Stimulated activated CD8-positive, alpha-beta memory T cell treated with anti-CD3 and anti-CD28 coated beads, Interleukin-15, amount 100 ng/mL, for 48 hours (primary cell): ENCODE measurements at regions not wholly inside any gene's neighbourhood (a gene's known extent, or its start where the extent isn't known, plus 50 kb on each side); places are given as distances from the start of the nearest gene placed in this dataset.

Experiments used
- DNase-seq, 2 donors: peaks; one replicate each; pipeline ENCODE4 v3.0.0-alpha.2; 2020; ENCODE audit warnings: low read depth in 2 of 2

DNA sequence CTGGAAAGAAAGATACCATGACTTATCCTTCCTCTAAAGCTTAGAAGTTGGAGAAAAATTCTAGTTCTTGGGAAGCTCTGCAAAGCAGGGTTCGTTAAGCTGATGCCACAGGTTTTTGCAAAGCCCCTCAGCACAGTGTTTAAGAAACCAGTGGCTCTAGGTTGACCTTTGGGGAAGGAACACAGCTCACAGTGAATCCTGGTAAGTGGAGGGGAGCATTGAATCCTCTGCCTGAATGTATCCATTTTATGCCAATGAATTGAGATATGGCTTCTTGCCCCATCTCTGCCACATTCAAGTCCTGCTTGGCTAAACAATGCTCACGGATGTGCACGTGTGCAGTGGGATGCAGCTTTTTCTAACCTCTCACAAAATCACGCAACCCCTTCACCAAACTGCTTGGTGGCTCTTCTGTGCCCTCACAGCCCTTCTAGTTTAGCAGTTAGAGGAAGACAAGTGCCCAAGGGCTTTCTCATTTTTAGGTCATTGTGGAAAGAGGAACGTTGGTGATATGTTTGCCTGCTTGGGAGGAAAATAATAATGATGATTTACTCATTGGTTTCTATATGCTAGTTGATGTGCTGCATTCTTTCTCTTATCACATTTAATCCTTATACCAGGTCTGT is 111.3 kb downstream of the DAD1 start:
- no peak for DNase-seq

DNA sequence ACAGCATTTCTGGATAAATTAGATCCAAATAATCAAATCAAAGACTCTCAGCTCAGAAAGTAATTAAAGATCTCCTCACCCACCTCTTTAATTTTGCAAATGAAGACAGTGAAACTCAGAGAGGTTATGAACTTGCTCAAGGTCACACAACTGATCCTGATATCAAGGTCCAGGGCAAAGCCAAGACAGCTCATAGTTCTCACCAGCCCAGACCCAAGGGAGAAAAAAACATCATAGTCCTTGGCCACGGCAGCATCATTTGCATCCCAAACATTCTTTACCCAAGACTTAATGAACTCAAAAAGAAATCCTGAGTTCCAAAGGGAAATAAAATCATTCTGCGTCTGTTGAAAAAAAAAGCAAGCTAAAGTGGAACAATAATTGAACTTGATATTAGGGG is 112.1 kb downstream of the DAD1 start:
- no peak for DNase-seq

DNA sequence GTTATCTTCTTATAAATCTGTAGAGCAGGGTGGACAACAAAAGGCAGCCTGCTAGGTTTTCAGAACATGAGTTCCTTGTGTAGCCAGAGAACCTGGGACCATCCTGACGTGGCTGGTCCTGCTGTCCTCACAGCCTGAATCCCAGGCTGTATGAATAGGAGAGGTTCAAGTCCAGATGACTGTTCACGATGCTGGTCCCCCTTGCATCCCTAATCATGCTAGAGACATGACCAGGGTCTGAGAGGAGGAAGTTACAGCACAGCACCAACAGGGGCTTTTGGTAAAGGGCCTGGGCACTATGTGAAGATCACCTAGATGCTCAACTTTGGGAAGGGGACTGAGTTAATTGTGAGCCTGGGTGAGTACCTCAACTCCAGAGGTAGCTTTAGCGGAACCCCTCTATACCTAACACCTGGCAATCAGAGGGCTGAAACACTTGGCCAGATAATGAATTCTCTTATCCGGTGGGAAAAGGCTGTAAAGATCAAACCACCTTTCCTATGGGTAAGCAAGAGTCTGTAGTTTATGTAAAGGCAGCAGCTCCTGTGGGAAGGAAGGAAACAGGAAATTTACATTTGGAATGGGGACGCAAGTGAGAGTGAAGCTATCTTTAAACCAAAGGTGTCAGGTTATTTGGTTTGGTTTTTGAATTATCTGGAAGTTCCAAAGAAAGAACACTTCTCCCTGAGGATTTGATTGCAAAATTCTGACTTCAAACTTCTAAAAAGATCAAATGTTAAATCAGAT is 112.8 kb downstream of the DAD1 start:
- no peak for DNase-seq

DNA sequence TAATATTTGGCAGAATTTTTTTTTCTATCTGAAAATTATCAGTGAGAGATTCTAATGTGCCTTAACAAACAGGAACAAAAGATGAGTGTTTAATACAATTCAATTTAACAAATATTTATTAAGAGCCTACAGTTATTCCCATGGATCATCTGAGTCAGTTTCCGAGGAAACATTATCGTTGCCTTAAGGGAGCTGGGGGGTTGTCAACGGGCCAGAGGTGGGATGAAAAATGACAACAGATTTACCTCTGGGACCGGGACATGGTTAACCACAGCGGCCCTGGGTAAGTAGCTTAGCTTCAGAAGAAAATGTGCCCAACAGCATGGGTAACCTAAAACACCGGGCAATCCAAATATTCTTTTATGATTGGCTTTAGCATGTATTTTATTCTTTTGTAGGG is 113.6 kb downstream of the DAD1 start:
- no peak for DNase-seq

DNA sequence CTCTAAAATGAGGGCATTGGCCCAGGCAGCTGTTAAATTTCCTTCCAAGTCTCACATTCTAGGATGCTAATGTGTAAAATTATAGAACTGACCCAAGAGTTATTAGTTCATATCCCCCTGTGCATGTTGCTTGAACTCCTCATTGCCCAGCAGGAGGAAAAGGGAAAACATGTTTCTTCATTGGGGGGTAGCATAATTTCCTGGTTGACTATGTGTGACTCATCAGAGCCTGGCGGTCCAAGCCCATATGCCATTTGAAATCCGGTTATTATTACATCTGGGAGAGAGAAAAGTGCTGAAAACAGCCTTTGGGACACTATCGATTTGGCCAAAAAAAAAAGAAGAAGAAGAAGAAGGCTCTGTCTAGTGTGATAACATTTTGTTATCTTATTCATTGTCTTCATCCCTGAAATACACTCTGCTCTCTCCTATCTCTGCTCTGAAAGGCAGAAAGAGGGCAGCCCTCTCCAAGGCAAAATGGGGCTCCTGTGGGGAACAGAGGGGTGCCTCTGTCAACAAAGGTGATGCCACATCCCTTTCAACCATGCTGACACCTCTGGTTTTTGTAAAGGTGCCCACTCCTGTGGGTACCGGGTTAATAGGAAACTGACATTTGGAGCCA is 114.2 kb downstream of the DAD1 start:
- no peak for DNase-seq

DNA sequence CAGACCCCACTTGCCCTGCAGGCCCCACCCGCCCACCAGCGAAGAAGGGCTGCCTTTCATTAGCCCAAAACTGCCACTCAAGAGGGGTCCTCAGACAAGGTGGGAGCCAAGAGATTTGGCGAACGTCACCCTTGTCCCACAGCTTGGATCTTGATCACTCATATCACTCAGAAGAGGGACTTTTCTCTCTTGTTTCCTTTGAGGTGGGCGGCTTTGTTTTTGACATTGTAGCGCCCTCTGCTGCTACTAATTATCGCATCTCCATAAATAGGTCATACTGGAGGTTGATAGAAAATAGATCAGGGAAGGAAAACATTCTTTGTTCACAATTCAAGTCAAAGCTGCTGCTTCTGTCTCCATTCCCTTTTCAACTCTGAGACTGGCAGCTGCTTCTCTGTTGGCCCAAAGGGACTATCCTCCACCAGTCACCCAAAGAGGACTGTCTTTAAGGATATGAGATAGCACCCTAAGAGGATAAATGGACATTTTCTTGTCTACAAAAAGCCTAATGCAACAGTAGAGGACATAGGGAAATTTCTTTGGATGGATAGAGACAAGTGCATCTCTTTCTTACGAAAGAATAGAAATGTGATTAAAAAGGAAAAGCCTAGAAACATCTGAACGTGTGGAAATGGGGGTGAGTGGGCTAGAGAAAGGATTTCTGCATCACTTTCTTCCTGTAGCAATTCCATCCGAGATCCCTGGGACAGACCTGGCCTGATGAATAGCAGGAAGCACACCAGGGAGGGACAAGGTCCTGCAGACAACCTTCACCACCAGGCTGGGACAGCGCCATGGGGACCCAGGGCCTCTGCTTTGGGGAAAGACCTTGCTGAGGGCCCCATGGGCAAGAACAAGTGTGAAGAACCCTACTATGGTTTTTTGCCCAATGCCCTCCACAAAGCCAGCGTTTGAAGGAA is 115.8 kb downstream of the DAD1 start:
- DNase-seq = no peak

DNA sequence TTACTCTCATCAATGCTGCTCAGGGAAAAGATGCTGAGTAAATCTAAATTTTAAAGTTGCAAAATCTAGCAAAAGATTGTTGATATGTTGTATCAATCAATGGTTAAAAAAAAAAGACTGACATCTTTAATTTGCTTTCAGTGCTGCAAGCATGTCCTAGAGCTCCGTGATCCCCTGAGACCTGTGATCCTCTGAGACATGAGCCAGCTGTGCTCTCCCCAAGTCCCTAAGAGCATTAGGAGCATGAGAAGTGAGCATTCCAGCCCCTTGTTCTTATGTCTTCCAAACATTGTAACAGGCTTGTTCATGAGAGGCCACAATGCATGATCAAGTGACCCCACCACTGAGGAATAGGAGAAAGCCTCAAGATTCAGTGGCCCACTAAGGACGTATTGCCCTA is 116.6 kb downstream of the DAD1 start:
- DNase-seq = no peak

DNA sequence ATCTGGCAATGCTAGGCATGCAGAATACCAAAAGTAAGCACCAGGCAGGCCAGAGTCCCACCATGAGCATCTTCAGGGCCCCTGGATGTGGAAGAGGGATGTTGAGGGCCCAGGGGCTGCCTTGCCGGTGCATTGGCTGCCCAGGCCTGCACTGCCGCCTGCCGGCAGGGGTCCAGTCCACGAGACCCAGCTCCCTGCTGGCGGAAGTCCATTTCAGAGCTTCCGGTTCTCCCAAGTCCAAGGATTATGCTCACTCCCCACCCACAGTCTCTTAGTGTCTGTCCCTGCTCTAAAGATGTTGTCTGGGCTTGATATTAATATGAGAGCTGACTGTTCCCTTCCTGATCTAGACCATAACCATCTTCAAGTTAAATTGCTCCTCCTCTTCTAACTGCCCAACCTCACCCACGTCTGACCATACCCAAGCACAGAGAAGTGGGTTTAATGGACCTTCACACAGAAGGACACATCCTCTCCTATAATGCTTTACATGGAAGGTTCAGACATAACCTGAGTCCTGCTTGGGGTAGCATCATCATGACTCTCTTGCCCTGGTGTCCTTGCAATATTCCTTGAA is 117.4 kb downstream of the DAD1 start:
- no peak for DNase-seq

DNA sequence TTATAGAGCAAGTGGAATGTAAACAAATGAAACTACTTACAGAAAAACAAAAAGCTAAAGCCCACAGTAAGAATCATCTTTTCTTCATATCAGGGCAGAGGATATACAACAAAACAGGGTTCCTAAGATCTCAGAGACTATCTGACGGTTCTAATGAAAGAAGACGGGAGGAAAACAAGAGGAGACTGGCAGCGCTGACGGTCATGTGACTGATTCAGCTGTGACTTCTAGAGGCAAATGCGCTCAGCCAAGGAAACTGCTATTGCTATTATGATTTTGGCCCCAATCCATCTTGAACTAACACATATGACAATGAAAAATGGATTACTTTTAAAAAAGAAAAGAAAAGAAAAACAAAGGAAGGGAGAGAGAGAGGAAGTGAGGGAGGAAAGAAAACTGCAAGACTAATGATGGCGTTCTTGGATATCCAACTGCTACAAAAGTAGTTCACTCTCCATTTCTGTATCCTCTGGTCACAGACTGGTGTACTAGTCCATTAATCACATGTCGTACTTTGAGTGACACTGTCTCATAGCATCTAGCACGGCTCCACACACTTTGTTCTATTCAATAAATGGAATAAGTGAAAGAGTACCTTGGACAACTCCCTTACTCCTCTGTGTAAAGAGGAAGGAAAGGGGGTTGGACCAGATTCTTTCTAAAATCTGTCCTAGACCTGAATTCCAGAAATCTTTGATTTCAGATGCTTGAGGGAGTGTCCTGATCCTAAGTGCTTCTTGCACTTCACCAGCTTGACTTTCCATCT is 119.3 kb downstream of the DAD1 start:
- DNase-seq = no peak

DNA sequence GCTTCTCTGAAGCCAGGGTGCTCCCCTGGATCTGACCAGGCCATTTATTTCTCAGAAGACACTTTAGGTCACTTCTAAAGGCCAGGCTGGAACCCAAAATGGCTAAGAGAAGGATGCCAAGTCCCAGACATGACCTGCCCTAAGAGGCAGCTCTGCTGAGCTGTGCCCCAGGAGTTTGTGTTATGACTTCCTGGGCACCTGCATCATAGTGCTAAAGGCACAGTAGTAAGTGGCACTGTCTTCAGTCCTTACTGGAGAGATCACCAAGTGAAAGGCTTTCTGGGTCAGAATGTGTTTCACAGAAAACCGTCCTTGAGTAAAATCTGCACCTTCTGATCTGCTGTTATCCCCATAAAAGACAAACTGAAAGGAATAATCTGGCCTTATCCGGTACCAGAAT is 120.2 kb downstream of the DAD1 start:
- DNase-seq = no peak

DNA sequence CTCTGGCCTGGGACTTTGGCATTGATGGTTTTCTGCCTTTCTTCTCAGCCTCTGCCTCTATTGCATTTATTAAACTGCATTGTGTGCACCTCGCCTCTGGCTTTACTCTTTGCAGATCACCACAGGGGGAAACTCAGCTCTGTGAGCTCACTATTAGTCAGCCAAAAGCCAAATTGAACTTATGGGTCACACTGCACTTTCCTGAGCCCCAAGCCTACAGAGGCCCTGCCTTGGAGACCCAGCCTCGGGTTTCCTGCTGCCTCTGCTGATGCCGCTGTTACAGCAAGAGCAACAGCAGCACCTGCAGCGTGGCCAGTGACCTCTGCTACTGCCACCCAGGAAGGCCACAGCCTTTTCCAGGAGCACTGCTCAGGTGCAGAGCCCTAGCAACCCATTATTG is 122.5 kb downstream of the DAD1 start:
- no peak for DNase-seq

DNA sequence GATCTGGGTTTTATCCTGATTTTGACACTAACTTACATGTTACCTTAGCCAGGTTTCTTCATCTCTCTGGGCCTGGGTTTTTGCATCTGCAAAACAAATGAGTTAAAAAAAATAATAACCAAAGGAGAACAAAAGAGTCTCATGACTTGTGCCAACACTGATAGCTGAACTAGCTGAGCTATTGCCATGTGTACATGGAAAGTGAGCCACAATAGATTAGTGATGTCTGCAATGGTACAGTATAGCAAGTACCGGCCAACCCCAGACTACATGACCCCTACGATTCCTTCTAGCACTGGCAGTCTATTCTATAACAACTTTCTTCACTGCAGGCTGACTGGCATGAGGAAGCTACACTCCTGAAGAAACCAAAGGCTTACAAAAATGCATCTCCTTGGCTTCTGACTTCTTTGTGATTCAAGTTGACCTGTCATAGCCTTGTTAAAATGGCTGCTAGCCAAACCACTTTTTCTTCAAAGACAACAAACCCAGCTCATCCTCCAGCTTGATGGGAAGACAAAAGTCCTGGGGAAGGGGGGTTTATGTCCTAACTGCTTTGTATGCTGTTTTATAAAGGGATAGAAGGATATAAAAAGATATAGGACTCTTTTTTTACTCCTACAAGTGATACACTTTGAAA is 123.7 kb downstream of the DAD1 start:
- no peak for DNase-seq

DNA sequence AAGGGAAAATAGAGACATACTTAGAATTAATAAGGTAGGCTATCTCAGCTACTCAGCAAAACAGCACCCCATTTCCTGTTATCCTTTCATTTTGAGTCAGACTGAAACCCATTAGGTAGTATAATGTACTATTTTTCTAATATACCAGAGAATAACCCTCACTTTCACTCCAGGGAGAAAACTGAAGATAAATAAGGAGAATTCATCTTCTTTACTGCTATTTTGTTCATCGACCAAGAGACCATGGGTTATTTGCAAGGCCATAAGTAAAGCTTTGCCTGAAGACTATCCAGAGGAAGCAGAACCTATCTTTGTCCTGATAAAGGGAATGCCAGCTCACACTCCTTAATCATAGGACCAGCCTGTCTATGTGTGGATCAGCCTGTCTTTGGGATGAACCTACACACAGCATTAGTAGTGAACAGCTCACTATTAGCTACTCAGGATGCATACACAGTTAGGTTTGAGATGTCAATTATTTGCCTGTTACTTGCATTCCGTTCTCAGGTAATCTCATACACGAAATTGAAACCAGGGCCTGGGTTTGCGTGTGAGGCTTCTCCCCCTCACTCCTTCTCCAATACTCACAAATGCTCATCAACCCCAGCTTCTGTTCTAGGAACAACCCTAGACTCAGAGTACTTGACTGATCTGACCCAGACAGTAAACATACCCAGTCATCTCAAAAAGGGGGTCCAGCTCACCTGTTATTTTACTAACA is 124.4 kb downstream of the DAD1 start:
- DNase-seq = no peak

DNA sequence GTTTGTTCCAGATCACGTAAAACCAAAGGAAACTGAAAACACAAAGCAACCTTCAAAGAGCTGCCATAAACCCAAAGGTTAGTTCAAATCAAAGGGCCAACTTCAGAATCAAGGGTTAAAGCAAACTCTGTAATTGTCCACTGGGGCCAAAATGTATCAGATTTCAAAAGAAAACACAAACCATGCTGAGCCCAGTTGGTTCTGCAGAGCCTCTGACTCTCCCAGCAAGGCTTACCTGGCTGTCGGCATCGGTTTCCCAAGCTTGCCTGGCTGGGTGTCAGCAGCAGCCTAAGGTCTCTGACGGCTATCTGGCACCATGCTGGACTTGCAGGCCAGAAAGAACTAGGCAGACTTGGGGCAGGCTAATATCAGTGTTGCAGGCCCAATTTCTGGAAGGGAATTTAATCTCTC is 125.3 kb downstream of the DAD1 start:
- DNase-seq = no peak

DNA sequence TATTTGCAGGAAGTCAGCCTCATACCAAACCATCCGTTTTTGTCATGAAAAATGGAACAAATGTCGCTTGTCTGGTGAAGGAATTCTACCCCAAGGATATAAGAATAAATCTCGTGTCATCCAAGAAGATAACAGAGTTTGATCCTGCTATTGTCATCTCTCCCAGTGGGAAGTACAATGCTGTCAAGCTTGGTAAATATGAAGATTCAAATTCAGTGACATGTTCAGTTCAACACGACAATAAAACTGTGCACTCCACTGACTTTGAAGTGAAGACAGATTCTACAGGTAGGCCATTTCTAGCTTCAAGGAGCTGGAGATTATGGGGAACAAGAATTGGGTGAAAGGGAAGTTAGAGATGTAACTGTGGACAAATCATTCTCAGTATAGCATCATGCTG is 126.1 kb downstream of the DAD1 start:
- no peak for DNase-seq

DNA sequence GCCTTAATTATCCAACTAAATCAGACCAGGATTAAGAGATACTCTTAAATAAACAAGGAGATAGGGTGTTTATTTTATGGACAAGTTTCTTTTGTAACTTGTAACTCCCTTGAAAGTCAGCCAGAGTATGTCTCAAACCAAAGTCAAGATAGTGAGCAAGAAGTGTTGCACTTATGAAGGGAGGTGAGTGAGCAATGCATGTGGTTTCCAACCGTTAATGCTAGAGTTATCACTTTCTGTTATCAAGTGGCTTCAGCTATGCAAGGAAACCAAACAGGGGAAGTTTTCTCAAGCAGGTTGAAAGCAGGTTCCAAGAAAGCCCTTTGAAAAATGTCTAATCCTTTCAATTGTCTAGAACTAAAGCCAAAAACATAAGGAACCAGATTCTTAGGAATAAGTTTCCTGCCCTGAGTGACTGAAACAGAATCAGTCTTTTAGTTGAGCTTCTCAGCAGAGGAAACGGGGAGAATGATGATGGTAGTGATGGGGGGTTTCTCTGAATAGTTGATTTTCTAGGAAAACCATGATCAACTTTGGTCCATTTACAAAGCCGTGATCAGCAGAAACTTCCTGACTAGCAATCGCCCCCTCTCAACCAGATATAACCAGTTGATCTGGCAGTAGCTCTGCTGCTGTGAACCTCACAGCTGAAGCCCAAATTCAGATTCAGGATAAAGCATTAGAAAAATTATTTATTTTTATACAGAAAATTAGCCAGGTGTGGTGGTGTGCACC is 128.4 kb downstream of the DAD1 start:
- DNase-seq = no peak

DNA sequence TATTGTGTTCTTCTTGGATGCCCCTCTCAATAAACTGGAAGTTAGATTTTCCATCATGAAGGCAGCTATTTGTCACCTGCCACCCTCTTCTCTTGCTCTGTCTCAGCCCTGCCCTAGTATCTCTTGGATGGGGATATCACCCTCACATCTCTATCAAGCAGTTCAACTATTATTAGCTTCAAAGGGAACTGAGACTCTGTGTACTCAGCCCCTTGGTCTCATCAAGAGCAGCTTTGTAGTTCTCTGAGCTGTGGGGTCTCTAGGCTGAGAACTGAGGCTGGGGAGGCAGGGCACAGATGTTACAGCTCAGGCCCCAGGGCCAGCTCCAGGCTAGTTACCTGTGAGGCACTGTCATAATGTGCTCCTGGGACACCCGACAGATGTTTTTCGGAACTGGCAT is 130.3 kb downstream of the DAD1 start:
- no peak for DNase-seq

DNA sequence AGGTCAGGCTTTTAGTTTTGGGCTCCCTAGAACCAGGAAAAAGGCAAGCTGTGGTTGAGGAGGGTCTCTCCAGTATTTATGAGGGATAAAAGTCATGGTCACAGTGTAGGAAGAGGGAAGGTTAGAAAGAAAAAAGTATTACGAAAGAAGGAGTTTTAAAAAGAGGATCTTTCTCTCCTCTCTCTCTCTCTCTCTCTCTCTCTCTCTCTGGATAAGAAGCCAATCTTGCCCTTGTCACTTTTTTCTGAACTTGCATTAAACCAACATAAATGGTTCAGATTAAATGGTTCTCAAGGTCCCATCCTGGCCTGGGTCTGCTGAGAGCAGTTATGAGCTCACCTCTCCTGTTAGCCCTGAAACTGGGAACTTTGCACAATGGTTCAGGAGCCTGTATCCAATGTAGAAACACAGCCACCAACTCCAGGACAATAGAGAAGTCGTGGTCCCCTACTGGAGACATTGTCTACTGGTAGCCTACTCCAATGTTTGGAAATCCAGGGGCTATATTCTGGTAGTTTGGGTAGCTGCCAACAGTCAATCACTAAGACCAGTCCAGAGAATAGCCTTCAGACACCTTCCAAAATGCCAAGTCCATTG is 131.9 kb downstream of the DAD1 start:
- no peak for DNase-seq

DNA sequence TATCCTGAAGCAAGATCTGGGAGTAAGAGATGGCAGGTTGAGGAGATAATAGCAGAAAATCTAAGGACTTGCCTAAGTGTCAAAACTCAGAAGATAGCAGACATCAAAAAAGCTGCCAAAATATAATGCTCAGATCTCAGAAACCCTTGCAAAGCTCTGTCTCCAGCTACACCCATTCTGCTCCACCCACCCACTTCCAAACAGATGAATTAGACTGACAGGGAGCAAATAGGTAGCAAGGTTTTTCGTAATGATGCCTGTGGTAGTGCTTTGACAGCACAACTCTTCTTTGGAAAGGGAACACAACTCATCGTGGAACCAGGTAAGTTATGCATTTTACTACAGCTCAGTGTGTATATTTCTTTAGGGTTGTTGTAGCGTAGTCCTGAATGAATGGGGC is 132.6 kb downstream of the DAD1 start:
- DNase-seq = no peak
